ENCODE measurements at regions not wholly inside any gene's neighbourhood (a gene's known extent, or its start where the extent isn't known, plus 50 kb on each side); places are given as distances from the start of the nearest gene placed in this dataset.
"Not testable (repeated sequence)": the region's sequence is repeated elsewhere in the genome, so short reads cannot be mapped to it uniquely, and the experiment has no call there.

- BruUV-seq (replicated peaks), result no TSS peak
- Histone ChIP-seq H3K9me3 (ENCODE audit: low read depth, low read length, poor library complexity, severe bottlenecking) (no peaks in the 10 kb centered on the region), H3K4me3 (ENCODE audit: low read depth, low read length, poor library complexity, severe bottlenecking) (no peak overlapping the region), H3K36me3 (ENCODE audit: insufficient read depth, low read length, poor library complexity, severe bottlenecking) (no peaks in the 10 kb centered on the region), H3K4me1 (ENCODE audit: insufficient read depth, low read length, poor library complexity, severe bottlenecking) (no peaks in the 10 kb centered on the region), H3K27ac (ENCODE audit: low read depth, low read length, poor library complexity, severe bottlenecking) (no peak overlapping the region), H3K27me3 (replicated peaks; ENCODE audit: insufficient read depth, low read depth, low read length, poor library complexity) (no peaks in the 10 kb centered on the region)
- no peak for DNase-seq (ENCODE audit: low spot score)
- ChIA-PET POLR2A (ENCODE audit: low non-redundant PET) (no interaction called here), CTCF (no interaction called here)
- no peak for TF ChIP-seq EZH2 (IDR thresholded peaks at IDR 0.05; ENCODE audit: borderline replicate concordance, low read depth, low read length, poor library complexity, severe bottlenecking)
- TF ChIP-seq CTCF (conservative IDR thresholded peaks at IDR 0.05; ENCODE audit: low read depth, low read length), result no peak
- intact Hi-C loops (cut with micrococcal nuclease; ENCODE audit: unreplicated experiment), result loop anchor here (10.0 kb wide), 1 partner anchor 383 kb away; no protein-coding TSS in a partner anchor
These were observed 71.4 kb upstream of the SNX9 start for GRCh38 chr6:157751547-157752200.

GRCh38 chr6:157752879-157753278 is 70.2 kb upstream of the SNX9 start:
- H3K9me3 ChIP-seq (ENCODE audit: low read depth, low read length, poor library complexity, severe bottlenecking); H3K4me3 ChIP-seq (ENCODE audit: low read depth, low read length, poor library complexity, severe bottlenecking); H3K4me1 ChIP-seq (ENCODE audit: insufficient read depth, low read length, poor library complexity, severe bottlenecking); H3K27me3 ChIP-seq (replicated peaks; ENCODE audit: insufficient read depth, low read depth, low read length, poor library complexity); H3K27ac ChIP-seq (ENCODE audit: low read depth, low read length, poor library complexity, severe bottlenecking); H3K36me3 ChIP-seq (ENCODE audit: insufficient read depth, low read length, poor library complexity, severe bottlenecking); DNase-seq (ENCODE audit: low spot score); CTCF ChIA-PET; POLR2A ChIA-PET (ENCODE audit: low non-redundant PET); BruUV-seq (replicated peaks): not testable (repeated sequence)
- intact Hi-C loops (cut with micrococcal nuclease; ENCODE audit: unreplicated experiment), result loop anchor here (10.0 kb wide), 1 partner anchor 382 kb away; no protein-coding TSS in a partner anchor

GRCh38 chr6:157753291-157753690 is 69.8 kb upstream of the SNX9 start:
- POLR2A ChIA-PET (ENCODE audit: low non-redundant PET), result no interaction called here
- no peaks in the 10 kb centered on the region for H3K36me3 ChIP-seq (ENCODE audit: insufficient read depth, low read length, poor library complexity, severe bottlenecking)
- no peak overlapping the region for H3K27ac ChIP-seq (ENCODE audit: low read depth, low read length, poor library complexity, severe bottlenecking)
- no peak for DNase-seq (ENCODE audit: low spot score)
- no TSS peak for BruUV-seq (replicated peaks)
- H3K4me1 ChIP-seq (ENCODE audit: insufficient read depth, low read length, poor library complexity, severe bottlenecking), result peaks cover 4% of the 10 kb centered on the region
- CTCF ChIA-PET, result no interaction called here
- no peak overlapping the region for H3K4me3 ChIP-seq (ENCODE audit: low read depth, low read length, poor library complexity, severe bottlenecking)
- H3K27me3 ChIP-seq (replicated peaks; ENCODE audit: insufficient read depth, low read depth, low read length, poor library complexity), result no peaks in the 10 kb centered on the region
- TF ChIP-seq EZH2 (IDR thresholded peaks at IDR 0.05; ENCODE audit: borderline replicate concordance, low read depth, low read length, poor library complexity, severe bottlenecking) (no peak), CTCF (conservative IDR thresholded peaks at IDR 0.05; ENCODE audit: low read depth, low read length) (no peak)
- no peaks in the 10 kb centered on the region for H3K9me3 ChIP-seq (ENCODE audit: low read depth, low read length, poor library complexity, severe bottlenecking)
- intact Hi-C loops (cut with micrococcal nuclease; ENCODE audit: unreplicated experiment), result loop anchor here (10.0 kb wide), 1 partner anchor 382 kb away; no protein-coding TSS in a partner anchor

DNA sequence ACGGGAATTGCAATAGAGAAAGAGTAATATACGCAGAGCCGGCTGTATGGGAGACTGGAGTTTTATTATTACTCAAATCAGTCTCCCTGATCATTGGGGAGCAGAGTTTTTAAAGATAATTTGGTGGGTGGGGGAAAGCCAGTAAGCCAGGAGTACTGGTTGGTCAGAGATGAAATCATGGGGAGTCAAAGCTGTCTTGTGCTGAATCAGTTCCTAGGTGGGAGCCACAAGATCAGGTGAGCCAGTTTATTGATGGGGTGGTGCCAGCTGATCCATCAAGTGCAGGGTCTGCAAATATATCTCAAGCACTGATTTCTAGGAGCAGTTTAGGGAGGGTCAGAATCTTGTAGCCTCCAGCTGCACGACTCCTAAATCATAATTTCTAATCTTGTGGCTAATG is 69.2 kb upstream of the SNX9 start:
- DNase-seq (ENCODE audit: low spot score); H3K9me3 ChIP-seq (ENCODE audit: low read depth, low read length, poor library complexity, severe bottlenecking); H3K27ac ChIP-seq (ENCODE audit: low read depth, low read length, poor library complexity, severe bottlenecking); H3K36me3 ChIP-seq (ENCODE audit: insufficient read depth, low read length, poor library complexity, severe bottlenecking); POLR2A ChIA-PET (ENCODE audit: low non-redundant PET); H3K4me1 ChIP-seq (ENCODE audit: insufficient read depth, low read length, poor library complexity, severe bottlenecking); H3K27me3 ChIP-seq (replicated peaks; ENCODE audit: insufficient read depth, low read depth, low read length, poor library complexity); BruUV-seq (replicated peaks); CTCF ChIA-PET; H3K4me3 ChIP-seq (ENCODE audit: low read depth, low read length, poor library complexity, severe bottlenecking): not testable (repeated sequence)
- intact Hi-C loops (cut with micrococcal nuclease; ENCODE audit: unreplicated experiment), result loop anchor here (10.0 kb wide), 1 partner anchor 381 kb away; no protein-coding TSS in a partner anchor
